GM12891 (cell line): ENCODE measurements at regions not wholly inside any gene's neighbourhood (a gene's known extent, or its start where the extent isn't known, plus 50 kb on each side); places are given as distances from the start of the nearest gene placed in this dataset.

Experiments used
- POLR2A ChIP-seq: IDR thresholded peaks from 2 replicates; pipeline ENCODE4 v1.6.1; 2011; ENCODE audit warnings: low read depth, low read length, control low read depth
- POLR2AphosphoS5 ChIP-seq: IDR thresholded peaks from 2 replicates; pipeline ENCODE4 v1.6.1; 2011; ENCODE audit warnings: low read depth, low read length, control low read depth

- TF ChIP-seq POLR2AphosphoS5 = no peak
- no peak for TF ChIP-seq POLR2A
Measured at GRCh38 chr6:14929291-14929690, 316.6 kb upstream of the JARID2 start.
